ENCODE measurements at regions not wholly inside any gene's neighbourhood (a gene's known extent, or its start where the extent isn't known, plus 50 kb on each side); places are given as distances from the start of the nearest gene placed in this dataset.

DNA sequence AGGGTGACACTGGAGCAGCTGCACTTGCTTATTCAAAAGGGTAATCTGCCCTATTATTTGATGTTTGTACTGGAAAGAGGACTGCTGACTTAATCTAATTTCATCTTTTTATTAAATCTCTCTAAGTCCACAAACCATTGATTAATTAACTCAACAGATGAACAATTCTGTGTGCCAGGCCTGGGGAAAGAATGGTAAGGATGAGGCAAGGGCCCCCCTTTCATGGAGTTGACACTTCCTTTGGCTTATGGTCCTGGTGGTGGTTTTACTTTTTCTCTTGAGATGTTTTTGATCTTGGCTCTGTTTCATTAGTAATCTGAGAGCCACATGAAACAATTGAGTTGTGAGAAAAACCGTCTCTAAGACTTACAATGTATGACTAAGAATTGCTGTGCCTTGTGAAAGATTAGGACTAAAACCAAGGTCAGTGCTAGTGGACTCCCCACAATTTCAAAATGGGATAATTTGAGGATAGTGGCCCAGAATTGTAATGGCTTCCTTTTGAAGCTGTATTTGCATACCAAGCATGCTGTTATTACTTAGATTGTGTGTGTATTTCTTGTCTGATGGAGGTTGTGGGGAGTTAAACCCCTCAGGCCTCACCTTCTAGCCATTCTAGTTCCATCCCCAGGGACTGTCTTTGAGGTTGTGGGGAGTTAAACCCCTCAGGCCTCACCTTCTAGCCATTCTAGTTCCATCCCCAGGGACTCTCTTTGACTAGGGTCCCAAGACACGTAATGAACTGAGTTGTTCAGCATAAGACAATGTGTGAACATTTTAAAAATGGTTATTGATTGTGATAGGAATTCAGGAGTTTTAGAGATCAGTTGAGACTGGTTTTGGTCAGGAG lies 52.5 kb upstream of the EVL start:
- ATAC-seq (ENCODE audit: low FRiP score) (no peak), DNase-seq (ENCODE audit: low spot score) (no peak)
- no peak for TF ChIP-seq CTCF (IDR thresholded peaks at IDR 0.05)

DNA sequence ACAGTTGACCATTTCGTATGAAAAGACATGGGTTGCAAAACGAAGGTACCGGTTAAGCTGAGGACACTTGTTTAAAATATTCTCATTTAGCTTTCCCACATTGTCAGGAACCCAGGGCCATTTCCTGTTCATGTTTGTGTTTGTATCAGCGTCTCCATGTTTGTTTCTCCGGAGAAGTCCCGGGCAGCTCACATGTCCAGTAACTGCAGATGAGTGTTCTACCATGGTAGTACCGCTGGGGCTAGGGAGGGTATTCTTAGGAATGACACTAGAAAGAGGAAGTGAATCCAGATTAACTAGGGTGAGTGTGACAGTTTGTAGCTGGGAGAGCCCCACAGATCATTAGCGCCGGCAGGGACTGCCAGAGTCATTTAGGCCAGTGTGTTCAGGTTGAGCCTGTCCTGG lies 50.0 kb upstream of the EVL start:
- DNase-seq (ENCODE audit: low spot score) (no peak), ATAC-seq (ENCODE audit: low FRiP score) (no peak)
- no peak for TF ChIP-seq CTCF (IDR thresholded peaks at IDR 0.05)
